ENCODE measurements at regions not wholly inside any gene's neighbourhood (a gene's known extent, or its start where the extent isn't known, plus 50 kb on each side); places are given as distances from the start of the nearest gene placed in this dataset.
"Not testable (repeated sequence)": the region's sequence is repeated elsewhere in the genome, so short reads cannot be mapped to it uniquely, and the experiment has no call there.

DNA sequence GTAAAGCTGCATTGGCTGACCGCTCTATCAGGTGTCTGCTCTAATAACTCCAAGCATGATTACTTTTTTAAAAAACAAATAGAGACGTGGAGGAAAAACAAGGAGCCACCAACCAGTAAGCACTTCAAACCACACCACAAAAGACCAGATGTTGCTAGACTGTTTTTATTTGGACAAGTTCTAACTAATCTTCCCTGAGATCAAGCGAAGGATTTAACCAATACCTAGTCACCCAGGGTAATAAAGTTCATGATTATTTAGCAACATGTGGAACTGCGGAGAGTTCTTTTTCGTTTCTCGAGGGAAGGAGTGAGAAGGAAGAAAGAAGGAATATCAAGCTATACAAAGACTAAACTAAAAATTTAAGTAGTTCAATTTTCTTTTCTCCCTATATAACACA lies 288.1 kb downstream of the DUSP6 start:
- H3K4me1 ChIP-seq (ENCODE audit: insufficient read depth) = no peaks in the 10 kb centered on the region
- no peak for TF ChIP-seq EP300 (IDR thresholded peaks at IDR 0.05)
- TF ChIP-seq, protein P1, sequence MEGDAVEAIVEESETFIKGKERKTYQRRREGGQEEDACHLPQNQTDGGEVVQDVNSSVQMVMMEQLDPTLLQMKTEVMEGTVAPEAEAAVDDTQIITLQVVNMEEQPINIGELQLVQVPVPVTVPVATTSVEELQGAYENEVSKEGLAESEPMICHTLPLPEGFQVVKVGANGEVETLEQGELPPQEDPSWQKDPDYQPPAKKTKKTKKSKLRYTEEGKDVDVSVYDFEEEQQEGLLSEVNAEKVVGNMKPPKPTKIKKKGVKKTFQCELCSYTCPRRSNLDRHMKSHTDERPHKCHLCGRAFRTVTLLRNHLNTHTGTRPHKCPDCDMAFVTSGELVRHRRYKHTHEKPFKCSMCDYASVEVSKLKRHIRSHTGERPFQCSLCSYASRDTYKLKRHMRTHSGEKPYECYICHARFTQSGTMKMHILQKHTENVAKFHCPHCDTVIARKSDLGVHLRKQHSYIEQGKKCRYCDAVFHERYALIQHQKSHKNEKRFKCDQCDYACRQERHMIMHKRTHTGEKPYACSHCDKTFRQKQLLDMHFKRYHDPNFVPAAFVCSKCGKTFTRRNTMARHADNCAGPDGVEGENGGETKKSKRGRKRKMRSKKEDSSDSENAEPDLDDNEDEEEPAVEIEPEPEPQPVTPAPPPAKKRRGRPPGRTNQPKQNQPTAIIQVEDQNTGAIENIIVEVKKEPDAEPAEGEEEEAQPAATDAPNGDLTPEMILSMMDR (IDR thresholded peaks at IDR 0.05) = no peak
- TF ChIP-seq POLR2A (IDR thresholded peaks at IDR 0.05) = no peak
- no peaks in the 10 kb centered on the region for H3K9me3 ChIP-seq
- no peaks in the 10 kb centered on the region for H3K36me3 ChIP-seq
- no peaks in the 10 kb centered on the region for H3K27me3 ChIP-seq
- no peak for DNase-seq
- WGBS, 3 donors = 82 to 89% (median 87%) methylated on average over 6 of the region's 6 CpGs
- no peak overlapping the region for H3K27ac ChIP-seq
- intact Hi-C loops (cut with DNase I) = no loop called here
- no peak overlapping the region for H3K4me3 ChIP-seq

DNA sequence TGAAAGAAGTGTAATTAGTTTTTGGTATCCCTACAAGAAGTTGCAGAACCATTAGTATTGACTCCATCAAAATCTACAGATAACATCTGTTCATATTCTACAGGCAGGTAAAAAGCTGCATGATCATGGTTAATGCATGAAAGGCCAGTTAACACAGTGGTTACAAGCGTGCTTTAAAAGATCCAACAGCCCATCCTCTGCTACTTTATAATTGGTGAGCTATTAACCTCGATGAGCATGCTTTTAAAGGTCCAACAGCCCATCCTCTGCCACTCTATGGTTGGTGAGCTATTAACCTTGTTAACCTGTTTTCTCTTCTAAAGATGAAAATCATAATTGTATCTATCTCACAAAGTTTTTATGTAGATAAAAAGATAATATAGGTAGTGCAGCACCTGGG lies 289.3 kb downstream of the DUSP6 start:
- Histone ChIP-seq H3K27me3 (no peaks in the 10 kb centered on the region), H3K36me3 (no peaks in the 10 kb centered on the region), H3K9me3 (no peaks in the 10 kb centered on the region), H3K27ac (no peak overlapping the region), H3K4me1 (ENCODE audit: insufficient read depth) (no peaks in the 10 kb centered on the region), H3K4me3 (no peak overlapping the region)
- 82 to 87% (median 85%) methylated on average over 2 of the region's 2 CpGs for WGBS, 3 donors
- DNase-seq = no peak
- TF ChIP-seq, protein P1 (IDR thresholded peaks at IDR 0.05) = no peak
- TF ChIP-seq EP300 (IDR thresholded peaks at IDR 0.05) = no peak
- TF ChIP-seq POLR2A (IDR thresholded peaks at IDR 0.05) = no peak
- intact Hi-C loops (cut with DNase I) = no loop called here

DNA sequence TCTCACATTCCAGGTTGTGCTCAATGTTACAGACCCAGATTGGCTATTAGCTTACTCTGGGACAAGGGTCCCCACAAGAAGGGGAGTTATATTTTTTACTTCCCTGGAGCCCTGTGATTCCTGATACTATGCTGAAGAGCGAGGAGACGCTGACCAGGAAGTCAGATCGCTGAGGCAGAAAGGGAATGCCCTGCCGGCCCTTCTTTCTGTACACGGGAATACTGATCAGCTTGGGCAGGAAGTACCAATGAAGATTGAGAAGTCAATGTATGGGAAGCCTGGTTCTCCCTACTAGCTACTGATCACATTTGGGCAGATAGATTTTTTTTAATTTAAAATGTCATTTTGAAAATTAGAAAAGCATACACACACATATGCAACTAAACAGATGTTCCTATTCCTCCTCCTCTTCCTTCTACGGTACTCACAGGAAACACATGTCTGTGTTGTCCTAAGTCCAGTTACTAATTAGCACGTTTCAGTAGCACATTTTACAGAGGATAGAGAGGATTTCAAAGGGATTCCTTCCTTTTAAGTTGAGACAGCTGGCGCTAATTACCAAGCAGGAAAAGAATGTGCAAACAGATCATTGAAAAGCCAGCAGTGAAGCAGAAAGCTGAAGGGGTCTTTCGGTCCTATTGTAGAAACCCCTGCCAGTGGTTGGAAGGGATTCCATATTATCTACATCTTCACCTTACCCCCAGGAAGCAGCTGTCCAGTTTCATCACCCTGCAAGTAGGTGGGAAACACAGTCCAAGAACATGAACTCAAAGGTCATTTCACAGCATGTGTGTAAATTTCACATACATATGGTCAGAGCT lies 292.4 kb downstream of the DUSP6 start:
- Histone ChIP-seq H3K36me3 (no peaks in the 10 kb centered on the region), H3K9me3 (no peaks in the 10 kb centered on the region), H3K4me1 (ENCODE audit: insufficient read depth) (no peaks in the 10 kb centered on the region), H3K27me3 (no peaks in the 10 kb centered on the region), H3K4me3 (no peak overlapping the region), H3K27ac (no peak overlapping the region)
- intact Hi-C loops (cut with DNase I) = loop anchor here in 1 of 4 donors (10.0 kb wide), 1 partner anchor 405 kb away; no protein-coding TSS in a partner anchor
- DNase-seq = no peak
- TF ChIP-seq POLR2A (IDR thresholded peaks at IDR 0.05) (no peak), EP300 (IDR thresholded peaks at IDR 0.05) (no peak)
- TF ChIP-seq, protein P1 (IDR thresholded peaks at IDR 0.05) = no peak
- WGBS, 3 donors = 15 to 26% (median 19%) methylated on average over 9 of the region's 9 CpGs

DNA sequence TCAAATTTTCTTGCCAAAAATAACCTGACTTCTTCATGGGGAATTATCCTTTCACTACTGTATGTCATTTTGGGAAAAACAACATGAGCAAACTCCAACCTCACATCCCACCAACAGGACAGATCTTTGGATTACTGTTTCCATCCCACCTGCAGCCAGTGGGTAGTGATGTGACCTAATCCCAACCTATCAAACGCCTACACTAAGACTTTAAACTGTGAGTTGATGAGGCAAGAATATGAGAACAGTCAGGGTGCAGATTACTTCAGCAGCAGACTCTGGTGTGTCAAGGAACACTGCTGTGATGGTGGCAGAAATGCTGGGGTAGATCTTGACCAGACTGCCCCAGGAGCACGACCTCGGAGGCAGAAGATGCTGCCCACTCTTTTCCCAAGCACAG lies 293.2 kb downstream of the DUSP6 start:
- no peak for DNase-seq
- Histone ChIP-seq H3K27me3 (no peaks in the 10 kb centered on the region), H3K4me3 (no peak overlapping the region), H3K9me3 (no peaks in the 10 kb centered on the region), H3K4me1 (ENCODE audit: insufficient read depth) (no peaks in the 10 kb centered on the region), H3K27ac (no peak overlapping the region), H3K36me3 (no peaks in the 10 kb centered on the region)
- WGBS, 3 donors = 80 to 89% (median 83%) methylated on average over 3 of the region's 3 CpGs
- intact Hi-C loops (cut with DNase I) = loop anchor here in 1 of 4 donors (10.0 kb wide), 1 partner anchor 406 kb away; no protein-coding TSS in a partner anchor
- TF ChIP-seq POLR2A (IDR thresholded peaks at IDR 0.05) (no peak), EP300 (IDR thresholded peaks at IDR 0.05) (no peak)

GRCh38 chr12:89058402-89058801 lies 293.9 kb downstream of the DUSP6 start:
- TF ChIP-seq, protein P1 (IDR thresholded peaks at IDR 0.05) = no peak
- no peak for TF ChIP-seq POLR2A (IDR thresholded peaks at IDR 0.05)
- TF ChIP-seq EP300 (IDR thresholded peaks at IDR 0.05) = no peak
- no peaks in the 10 kb centered on the region for H3K9me3 ChIP-seq
- no peak for DNase-seq
- intact Hi-C loops (cut with DNase I) = loop anchor here in 1 of 4 donors (10.0 kb wide), 1 partner anchor 406 kb away; no protein-coding TSS in a partner anchor
- H3K4me1 ChIP-seq (ENCODE audit: insufficient read depth) = no peaks in the 10 kb centered on the region
- no peak overlapping the region for H3K4me3 ChIP-seq
- H3K27me3 ChIP-seq = no peaks in the 10 kb centered on the region
- H3K36me3 ChIP-seq = no peaks in the 10 kb centered on the region
- no peak overlapping the region for H3K27ac ChIP-seq

GRCh38 chr12:89053817-89054216 lies 298.5 kb downstream of the DUSP6 start:
- intact Hi-C loops (cut with DNase I) = loop anchor here in 2 of 4 donors (5.0 to 10.0 kb wide), 2 partner anchors 408 to 411 kb away; no protein-coding TSS in a partner anchor
- H3K4me1 ChIP-seq (ENCODE audit: insufficient read depth); H3K27me3 ChIP-seq; H3K9me3 ChIP-seq; H3K27ac ChIP-seq; H3K36me3 ChIP-seq; H3K4me3 ChIP-seq; DNase-seq: not testable (repeated sequence)
- 59 to 84% (median 63%) methylated on average over 4 of the region's 4 CpGs for WGBS, 3 donors

Data from ovary (tissue), 7 donors.